ENCODE measurements at regions not wholly inside any gene's neighbourhood (a gene's known extent, or its start where the extent isn't known, plus 50 kb on each side); places are given as distances from the start of the nearest gene placed in this dataset.

- TF ChIP-seq EZH2phosphoT487 (IDR thresholded peaks at IDR 0.05; ENCODE audit: borderline replicate concordance) (no peak), CTCF (conservative IDR thresholded peaks at IDR 0.05; ENCODE audit: low read length) (no peak)
- Histone ChIP-seq H3F3A (ENCODE audit: low read depth) (no peaks in the 10 kb centered on the region), H3K4me3 (ENCODE audit: low read length, poor library complexity, severe bottlenecking) (no peak overlapping the region), H4K20me1 (ENCODE audit: insufficient read depth, low read length, poor library complexity, severe bottlenecking) (no peaks in the 10 kb centered on the region), H3K4me2 (ENCODE audit: low read depth, low read length, poor library complexity, severe bottlenecking) (no peak overlapping the region), H3K9me3 (ENCODE audit: insufficient read depth, low read depth, low read length) (no peaks in the 10 kb centered on the region), H3K79me2 (ENCODE audit: insufficient read depth, low read length) (no peaks in the 10 kb centered on the region), H3K9ac (ENCODE audit: low read depth, low read length, poor library complexity, severe bottlenecking) (no peak overlapping the region), H2AFZ (ENCODE audit: low read length) (no peak overlapping the region), H3K9me2 (replicated peaks; ENCODE audit: low read depth, low read length) (no peaks in the 10 kb centered on the region), H3K4me1 (ENCODE audit: insufficient read depth, low read length, poor library complexity, severe bottlenecking) (no peaks in the 10 kb centered on the region), H3K27me3 (ENCODE audit: insufficient read depth, low read length, poor library complexity, severe bottlenecking) (no peaks in the 10 kb centered on the region), H3K36me3 (ENCODE audit: insufficient read depth, low read length) (no peaks in the 10 kb centered on the region)
These were observed 306.8 kb upstream of the ANXA10 start for GRCh38 chr4:167785523-167785922.

DNA sequence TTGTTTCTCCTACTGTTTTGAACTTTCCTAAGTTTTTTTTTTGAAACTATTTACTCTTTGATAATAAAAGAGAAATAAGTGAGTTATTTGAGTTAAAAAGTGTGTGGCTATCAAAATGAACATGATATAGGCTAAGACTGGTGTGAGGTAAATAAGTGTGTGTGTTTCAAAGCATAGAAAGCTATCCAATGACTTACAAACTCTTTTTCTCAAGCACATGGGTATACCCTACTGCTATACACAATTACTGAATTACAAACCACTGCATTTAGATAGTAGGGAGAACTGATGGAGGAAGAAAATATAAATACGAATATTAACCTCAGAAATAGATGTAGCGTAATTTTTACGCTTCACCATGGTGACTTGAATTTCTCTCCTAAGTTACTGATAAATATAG, 305.8 kb upstream of the ANXA10 start:
- Histone ChIP-seq H4K20me1 (ENCODE audit: insufficient read depth, low read length, poor library complexity, severe bottlenecking) (no peaks in the 10 kb centered on the region), H3K36me3 (ENCODE audit: insufficient read depth, low read length) (no peaks in the 10 kb centered on the region), H3K9me3 (ENCODE audit: insufficient read depth, low read depth, low read length) (no peaks in the 10 kb centered on the region), H2AFZ (ENCODE audit: low read length) (no peak overlapping the region), H3K4me2 (ENCODE audit: low read depth, low read length, poor library complexity, severe bottlenecking) (no peak overlapping the region), H3K9me2 (replicated peaks; ENCODE audit: low read depth, low read length) (no peaks in the 10 kb centered on the region), H3K79me2 (ENCODE audit: insufficient read depth, low read length) (no peaks in the 10 kb centered on the region), H3K27me3 (ENCODE audit: insufficient read depth, low read length, poor library complexity, severe bottlenecking) (no peaks in the 10 kb centered on the region), H3K4me3 (ENCODE audit: low read length, poor library complexity, severe bottlenecking) (no peak overlapping the region), H3F3A (ENCODE audit: low read depth) (no peaks in the 10 kb centered on the region), H3K4me1 (ENCODE audit: insufficient read depth, low read length, poor library complexity, severe bottlenecking) (no peaks in the 10 kb centered on the region), H3K9ac (ENCODE audit: low read depth, low read length, poor library complexity, severe bottlenecking) (no peak overlapping the region)
- TF ChIP-seq CTCF (conservative IDR thresholded peaks at IDR 0.05; ENCODE audit: low read length) (no peak), EZH2phosphoT487 (IDR thresholded peaks at IDR 0.05; ENCODE audit: borderline replicate concordance) (no peak)

GRCh38 chr4:167787231-167787630, 305.1 kb upstream of the ANXA10 start:
- Histone ChIP-seq H2AFZ (ENCODE audit: low read length) (no peak overlapping the region), H3K4me3 (ENCODE audit: low read length, poor library complexity, severe bottlenecking) (no peak overlapping the region), H3K9me2 (replicated peaks; ENCODE audit: low read depth, low read length) (no peaks in the 10 kb centered on the region), H3F3A (ENCODE audit: low read depth) (no peaks in the 10 kb centered on the region), H3K79me2 (ENCODE audit: insufficient read depth, low read length) (no peaks in the 10 kb centered on the region), H3K36me3 (ENCODE audit: insufficient read depth, low read length) (no peaks in the 10 kb centered on the region), H4K20me1 (ENCODE audit: insufficient read depth, low read length, poor library complexity, severe bottlenecking) (no peaks in the 10 kb centered on the region), H3K27me3 (ENCODE audit: insufficient read depth, low read length, poor library complexity, severe bottlenecking) (no peaks in the 10 kb centered on the region), H3K9ac (ENCODE audit: low read depth, low read length, poor library complexity, severe bottlenecking) (no peak overlapping the region), H3K4me2 (ENCODE audit: low read depth, low read length, poor library complexity, severe bottlenecking) (no peak overlapping the region), H3K4me1 (ENCODE audit: insufficient read depth, low read length, poor library complexity, severe bottlenecking) (no peaks in the 10 kb centered on the region), H3K9me3 (ENCODE audit: insufficient read depth, low read depth, low read length) (no peaks in the 10 kb centered on the region)
- TF ChIP-seq EZH2phosphoT487 (IDR thresholded peaks at IDR 0.05; ENCODE audit: borderline replicate concordance) (no peak), CTCF (conservative IDR thresholded peaks at IDR 0.05; ENCODE audit: low read length) (no peak)
